OCI-LY7 (cell line): ENCODE measurements at regions not wholly inside any gene's neighbourhood (a gene's known extent, or its start where the extent isn't known, plus 50 kb on each side); places are given as distances from the start of the nearest gene placed in this dataset.

Source experiments
- EZH2phosphoT487 ChIP-seq: fragments of 200-600 bp; sonication (generic); IDR thresholded peaks from 2 replicates; pipeline ENCODE4 v1.6.1; 2018; ENCODE audit warnings: low read depth, borderline replicate concordance, mild to moderate bottlenecking, mixed run types, antibody characterized with exemption, low read length, moderate library complexity, mixed read lengths
- TF ChIP-seq, protein P1 (sequence below): fragments of 200-600 bp; sonication (generic); conservative IDR thresholded peaks from 2 replicates; pipeline ENCODE4 v1.5.1; 2014; ENCODE audit warnings: mild to moderate bottlenecking, antibody characterized with exemption, low read length, moderate library complexity, mixed read lengths

DNA sequence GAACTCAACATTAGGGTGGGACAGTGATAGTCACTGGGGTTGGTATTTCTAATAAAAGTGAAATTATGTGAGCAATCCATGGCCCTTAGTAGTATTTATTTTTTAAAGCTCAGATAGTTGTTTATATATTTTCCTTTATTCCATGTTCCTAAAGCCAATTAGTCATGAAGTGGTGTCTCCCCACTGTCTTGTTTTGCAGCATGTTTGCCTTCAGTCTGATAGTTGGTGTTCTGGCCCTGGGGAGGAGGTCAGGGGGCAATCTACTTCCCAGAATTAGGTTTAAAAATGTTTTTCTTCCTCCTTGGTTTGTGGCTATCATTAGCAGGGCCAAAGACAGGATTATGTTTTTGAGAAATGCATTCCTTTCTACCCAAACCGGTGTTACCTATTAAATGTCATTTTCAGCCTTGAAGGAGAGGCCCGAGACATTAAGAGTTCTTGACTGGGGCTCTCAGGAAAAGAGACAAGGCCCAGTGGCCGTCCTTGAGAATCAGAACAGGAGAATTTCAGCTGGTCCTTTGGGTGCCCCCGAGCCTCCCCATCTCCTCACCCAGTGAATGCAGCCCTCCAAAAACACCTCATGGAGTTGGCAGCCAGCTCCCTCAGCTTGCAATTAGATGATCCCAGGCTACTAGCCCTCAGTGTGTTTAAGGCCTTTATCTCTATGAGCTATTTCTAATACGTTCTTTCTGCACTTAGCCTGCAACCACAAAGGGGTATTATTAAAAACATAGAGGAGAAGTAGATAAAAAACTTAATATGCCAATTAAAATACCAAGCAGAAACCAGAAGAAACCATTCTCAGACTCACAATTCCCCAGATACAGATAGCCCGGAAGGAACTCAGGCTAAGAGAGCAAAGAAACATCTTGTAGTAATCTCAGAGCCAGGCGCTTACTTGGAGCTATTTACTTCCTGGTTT is 71.3 kb upstream of the NGF start:
- TF ChIP-seq, protein P1, sequence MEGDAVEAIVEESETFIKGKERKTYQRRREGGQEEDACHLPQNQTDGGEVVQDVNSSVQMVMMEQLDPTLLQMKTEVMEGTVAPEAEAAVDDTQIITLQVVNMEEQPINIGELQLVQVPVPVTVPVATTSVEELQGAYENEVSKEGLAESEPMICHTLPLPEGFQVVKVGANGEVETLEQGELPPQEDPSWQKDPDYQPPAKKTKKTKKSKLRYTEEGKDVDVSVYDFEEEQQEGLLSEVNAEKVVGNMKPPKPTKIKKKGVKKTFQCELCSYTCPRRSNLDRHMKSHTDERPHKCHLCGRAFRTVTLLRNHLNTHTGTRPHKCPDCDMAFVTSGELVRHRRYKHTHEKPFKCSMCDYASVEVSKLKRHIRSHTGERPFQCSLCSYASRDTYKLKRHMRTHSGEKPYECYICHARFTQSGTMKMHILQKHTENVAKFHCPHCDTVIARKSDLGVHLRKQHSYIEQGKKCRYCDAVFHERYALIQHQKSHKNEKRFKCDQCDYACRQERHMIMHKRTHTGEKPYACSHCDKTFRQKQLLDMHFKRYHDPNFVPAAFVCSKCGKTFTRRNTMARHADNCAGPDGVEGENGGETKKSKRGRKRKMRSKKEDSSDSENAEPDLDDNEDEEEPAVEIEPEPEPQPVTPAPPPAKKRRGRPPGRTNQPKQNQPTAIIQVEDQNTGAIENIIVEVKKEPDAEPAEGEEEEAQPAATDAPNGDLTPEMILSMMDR: no peak
- TF ChIP-seq EZH2phosphoT487: no peak
